SK-N-SH (cell line): ENCODE measurements at regions not wholly inside any gene's neighbourhood (a gene's known extent, or its start where the extent isn't known, plus 50 kb on each side); places are given as distances from the start of the nearest gene placed in this dataset.

Experiments
- CTCF ChIA-PET: fragments of 300-600, 350-600 bp; formaldehyde crosslinking; extraction: SDS; loops from one replicate; lab custom pipeline; 2021; lab: Yijun Ruan, JAX
- POLR2A ChIA-PET: fragments of 350-600 bp; sonication (Branson Sonifier 250); formaldehyde crosslinking; extraction: SDS; loops from one replicate; lab custom pipeline; 2020; ENCODE audit warnings: antibody characterized with exemption, inconsistent platforms; lab: Yijun Ruan, JAX
- DNase-seq: peaks from one replicate; pipeline ENCODE4 v3.0.0; 2012
- H2AFZ ChIP-seq: fragments of 200-600 bp; sonication (generic); 2 replicates; pipeline ENCODE4 v1.8.1; 2016; ENCODE audit warnings: antibody characterized with exemption, mild to moderate bottlenecking, low read depth
- H3F3A ChIP-seq: fragments of 200-600 bp; sonication (generic); replicated peaks from 2 replicates; pipeline ENCODE3; 2016; ENCODE audit warnings: antibody characterized with exemption, mild to moderate bottlenecking; ENCODE audit not compliant: insufficient read depth
- H3K27ac ChIP-seq, 2 experiments: fragments of 200-500 bp in 1 of 2; fragments of 200-600 bp in 1 of 2; sonication (Bioruptor generic) in 1 of 2; sonication (generic), shearing (Covaris generic) in 1 of 2; 2 replicates each; pipeline versions ENCODE4 v1.5.1 to v1.6.1; 2014 to 2016; ENCODE audit warnings: low read depth in 2 of 2, inconsistent platforms in 1 of 2, low read length in 1 of 2, mild to moderate bottlenecking in 1 of 2, mixed read lengths in 1 of 2
- H3K27me3 ChIP-seq: fragments of 200-600 bp; sonication (generic), shearing (Covaris generic); 2 replicates; pipeline ENCODE4 v1.6.1; 2016; ENCODE audit warnings: mixed run types; ENCODE audit not compliant: insufficient read depth
- H3K36me3 ChIP-seq, 2 experiments: fragments of 200-500 bp in 1 of 2; fragments of 200-600 bp in 1 of 2; sonication (Bioruptor generic) in 1 of 2; sonication (generic) in 1 of 2; replicated peaks in 1 of 2; 2 replicates each; pipeline versions ENCODE3 to v1.5.1; 2014 to 2016; ENCODE audit warnings: low read length in 1 of 2, mild to moderate bottlenecking in 1 of 2; ENCODE audit not compliant: insufficient read depth in 2 of 2, control insufficient read depth in 1 of 2
- H3K4me1 ChIP-seq, 2 experiments: fragments of 200-500 bp in 1 of 2; fragments of 200-600 bp in 1 of 2; sonication (Bioruptor generic) in 1 of 2; sonication (generic), shearing (Covaris generic) in 1 of 2; 2 replicates each; pipeline versions ENCODE4 v1.5.1 to v1.6.1; 2014 to 2016; ENCODE audit warnings: low read depth in 1 of 2, low read length in 1 of 2, mixed run types in 1 of 2; ENCODE audit not compliant: insufficient read depth in 2 of 2, control insufficient read depth in 1 of 2
- H3K4me2 ChIP-seq: fragments of 200-600 bp; sonication (generic), shearing (Covaris generic); 2 replicates; pipeline ENCODE4 v1.6.1; 2017; ENCODE audit warnings: mixed run types
- H3K4me3 ChIP-seq, 2 experiments: fragments of 200-500 bp in 1 of 2; fragments of 200-600 bp in 1 of 2; sonication (Bioruptor generic) in 1 of 2; sonication (generic), shearing (Covaris generic) in 1 of 2; 2 replicates each; pipeline versions ENCODE4 v1.5.1 to v1.8.1; 2014 to 2016; ENCODE audit warnings: low read depth in 2 of 2, inconsistent platforms in 1 of 2, low read length in 1 of 2, mild to moderate bottlenecking in 1 of 2, mixed read lengths in 1 of 2, moderate library complexity in 1 of 2
- H3K79me2 ChIP-seq: fragments of 200-600 bp; sonication (generic); 2 replicates; pipeline ENCODE4 v1.8.1; 2017; ENCODE audit warnings: mild to moderate bottlenecking; ENCODE audit not compliant: insufficient read depth
- H3K9ac ChIP-seq: fragments of 200-600 bp; sonication (generic); 2 replicates; pipeline ENCODE4 v1.6.1; 2017; ENCODE audit warnings: mixed run types
- H3K9me2 ChIP-seq: fragments of 200-600 bp; sonication (generic); 2 replicates; pipeline ENCODE4 v1.6.1; 2017; ENCODE audit warnings: mixed run types
- H3K9me3 ChIP-seq: fragments of 200-600 bp; sonication (generic); 2 replicates; pipeline ENCODE4 v1.6.1; 2017; ENCODE audit warnings: mixed run types, mild to moderate bottlenecking, moderate library complexity
- H4K20me1 ChIP-seq: fragments of 200-600 bp; sonication (generic); 2 replicates; pipeline ENCODE4 v1.6.1; 2017; ENCODE audit warnings: mild to moderate bottlenecking, mixed run types; ENCODE audit not compliant: insufficient read depth
- CHD2 ChIP-seq: fragments of 150-350 bp; IDR thresholded peaks from 2 replicates; pipeline ENCODE4 v1.6.1; 2018; ENCODE audit warnings: low read length; ENCODE audit not compliant: partially characterized antibody
- EZH2phosphoT487 ChIP-seq: fragments of 200-600 bp; sonication (generic); IDR thresholded peaks from 2 replicates; pipeline ENCODE4 v1.6.1; 2017; ENCODE audit warnings: low read depth, mixed run types, mild to moderate bottlenecking, antibody characterized with exemption, moderate library complexity, borderline replicate concordance
- FOXJ3 ChIP-seq: sonication (generic); formaldehyde crosslinking; IDR thresholded peaks from 2 replicates; pipeline ENCODE4 v1.5.1; 2020; ENCODE audit warnings: mild to moderate bottlenecking, missing genetic modification reagents
- MEF2A ChIP-seq: IDR thresholded peaks from 2 replicates; pipeline ENCODE4 v1.4.0; 2012; ENCODE audit warnings: low read depth, borderline replicate concordance
- NFIC ChIP-seq: IDR thresholded peaks from 2 replicates; pipeline ENCODE4 v1.4.0; 2012; ENCODE audit warnings: borderline replicate concordance
- NRF1 ChIP-seq: IDR thresholded peaks from 2 replicates; pipeline ENCODE4 v1.6.1; 2012; ENCODE audit warnings: low read depth, mild to moderate bottlenecking, low read length
- SIN3A ChIP-seq: IDR thresholded peaks from 2 replicates; pipeline ENCODE4 v1.6.1; 2012; ENCODE audit warnings: low read depth, mild to moderate bottlenecking, low read length, moderate library complexity, borderline replicate concordance
- SMC3 ChIP-seq: IDR thresholded peaks from 2 replicates; pipeline ENCODE4 v1.6.1; 2012; ENCODE audit warnings: low read depth, low read length, improper control_type of control experiment
- TCF12 ChIP-seq: IDR thresholded peaks from 2 replicates; pipeline ENCODE4 v1.4.0; 2012
- WGBS: methylation state at CpG from one replicate; pipeline ENCODE4 v1.1.6; 2017; ENCODE audit warnings: low lambda C conversion rate; 5-methylcytosine and 5-hydroxymethylcytosine counted together
- TF ChIP-seq, protein P1 (sequence below): fragments of 150-350 bp; IDR thresholded peaks from 2 replicates; pipeline ENCODE4 v1.6.1; 2017; ENCODE audit warnings: antibody characterized with exemption, low read length, low read depth, borderline replicate concordance
- TF ChIP-seq, protein P2 (sequence below): fragments of 200-600 bp; sonication (generic); IDR thresholded peaks from 2 replicates; pipeline ENCODE4 v1.6.1; 2017; ENCODE audit warnings: antibody characterized with exemption, mild to moderate bottlenecking, moderate library complexity
- TF ChIP-seq, protein P3 (sequence below): IDR thresholded peaks from 2 replicates; pipeline ENCODE4 v1.6.1; 2012; ENCODE audit warnings: mild to moderate bottlenecking, low read depth, low read length, moderate library complexity

DNA sequence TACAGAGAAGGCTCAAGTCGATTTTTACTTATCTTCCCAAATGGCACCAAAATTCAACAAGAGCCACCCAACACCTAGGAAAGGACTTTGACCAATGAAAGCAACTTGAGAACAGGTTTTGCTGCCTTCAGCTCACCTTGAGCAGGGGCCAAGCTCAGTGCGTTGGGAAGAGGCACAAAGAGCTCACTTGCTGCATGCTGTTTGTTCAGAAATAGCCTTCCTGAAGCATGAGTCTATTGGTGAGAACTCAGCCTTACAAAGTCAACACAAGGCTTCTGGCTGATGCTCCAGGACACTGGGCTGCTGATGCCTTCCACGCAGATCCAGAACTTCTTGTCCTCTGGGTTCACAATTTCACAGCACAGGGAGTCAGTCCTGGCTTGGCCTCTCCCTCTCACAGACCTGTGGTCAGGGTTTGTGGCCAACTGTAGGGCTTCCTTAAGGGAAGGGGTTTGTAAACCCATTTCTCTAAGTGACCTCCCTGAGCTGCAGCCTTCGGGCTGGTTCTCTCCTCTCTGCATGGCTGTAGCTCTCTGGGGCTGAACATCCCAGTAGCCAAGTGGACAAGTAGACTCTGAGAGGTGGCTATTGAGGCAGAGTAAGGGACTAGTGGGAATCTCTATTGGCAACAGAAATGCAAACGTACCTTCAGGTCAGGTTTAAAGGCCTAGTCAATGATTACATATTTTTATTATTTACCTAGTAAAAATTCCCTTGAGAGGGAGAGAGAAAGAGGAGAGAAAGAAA is 124.7 kb upstream of the GATA6 start:
- 4% methylated on average over 5 of the region's 5 CpGs for WGBS
- ChIA-PET CTCF (no interaction called here), POLR2A (no interaction called here)
- peaks cover 66% of the 10 kb centered on the region; the same call in 1 of the 2 replicates for H3K27me3 ChIP-seq
- no peak for DNase-seq
- no peaks in the 10 kb centered on the region for H3K79me2 ChIP-seq
- H3K9me2 ChIP-seq: no peaks in the 10 kb centered on the region
- H3K36me3 ChIP-seq: no peaks in the 10 kb centered on the region
- no peaks in the 10 kb centered on the region for H3F3A ChIP-seq
- H3K27ac ChIP-seq: no peak overlapping the region
- no peaks in the 10 kb centered on the region for H4K20me1 ChIP-seq
- no peak overlapping the region for H3K4me2 ChIP-seq
- H3K4me3 ChIP-seq: no peak overlapping the region
- H3K9me3 ChIP-seq: no peaks in the 10 kb centered on the region
- TF ChIP-seq SIN3A (no peak), MEF2A (no peak), FOXJ3 (CRISPR knock-in tag) (no peak), EZH2phosphoT487 (no peak), NFIC (no peak), TCF12 (no peak), CHD2 (no peak), SMC3 (no peak), NRF1 (no peak)
- TF ChIP-seq, protein P1, sequence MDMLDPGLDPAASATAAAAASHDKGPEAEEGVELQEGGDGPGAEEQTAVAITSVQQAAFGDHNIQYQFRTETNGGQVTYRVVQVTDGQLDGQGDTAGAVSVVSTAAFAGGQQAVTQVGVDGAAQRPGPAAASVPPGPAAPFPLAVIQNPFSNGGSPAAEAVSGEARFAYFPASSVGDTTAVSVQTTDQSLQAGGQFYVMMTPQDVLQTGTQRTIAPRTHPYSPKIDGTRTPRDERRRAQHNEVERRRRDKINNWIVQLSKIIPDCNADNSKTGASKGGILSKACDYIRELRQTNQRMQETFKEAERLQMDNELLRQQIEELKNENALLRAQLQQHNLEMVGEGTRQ: no peak
- TF ChIP-seq, protein P2, sequence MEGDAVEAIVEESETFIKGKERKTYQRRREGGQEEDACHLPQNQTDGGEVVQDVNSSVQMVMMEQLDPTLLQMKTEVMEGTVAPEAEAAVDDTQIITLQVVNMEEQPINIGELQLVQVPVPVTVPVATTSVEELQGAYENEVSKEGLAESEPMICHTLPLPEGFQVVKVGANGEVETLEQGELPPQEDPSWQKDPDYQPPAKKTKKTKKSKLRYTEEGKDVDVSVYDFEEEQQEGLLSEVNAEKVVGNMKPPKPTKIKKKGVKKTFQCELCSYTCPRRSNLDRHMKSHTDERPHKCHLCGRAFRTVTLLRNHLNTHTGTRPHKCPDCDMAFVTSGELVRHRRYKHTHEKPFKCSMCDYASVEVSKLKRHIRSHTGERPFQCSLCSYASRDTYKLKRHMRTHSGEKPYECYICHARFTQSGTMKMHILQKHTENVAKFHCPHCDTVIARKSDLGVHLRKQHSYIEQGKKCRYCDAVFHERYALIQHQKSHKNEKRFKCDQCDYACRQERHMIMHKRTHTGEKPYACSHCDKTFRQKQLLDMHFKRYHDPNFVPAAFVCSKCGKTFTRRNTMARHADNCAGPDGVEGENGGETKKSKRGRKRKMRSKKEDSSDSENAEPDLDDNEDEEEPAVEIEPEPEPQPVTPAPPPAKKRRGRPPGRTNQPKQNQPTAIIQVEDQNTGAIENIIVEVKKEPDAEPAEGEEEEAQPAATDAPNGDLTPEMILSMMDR: no peak
- TF ChIP-seq, protein P3, sequence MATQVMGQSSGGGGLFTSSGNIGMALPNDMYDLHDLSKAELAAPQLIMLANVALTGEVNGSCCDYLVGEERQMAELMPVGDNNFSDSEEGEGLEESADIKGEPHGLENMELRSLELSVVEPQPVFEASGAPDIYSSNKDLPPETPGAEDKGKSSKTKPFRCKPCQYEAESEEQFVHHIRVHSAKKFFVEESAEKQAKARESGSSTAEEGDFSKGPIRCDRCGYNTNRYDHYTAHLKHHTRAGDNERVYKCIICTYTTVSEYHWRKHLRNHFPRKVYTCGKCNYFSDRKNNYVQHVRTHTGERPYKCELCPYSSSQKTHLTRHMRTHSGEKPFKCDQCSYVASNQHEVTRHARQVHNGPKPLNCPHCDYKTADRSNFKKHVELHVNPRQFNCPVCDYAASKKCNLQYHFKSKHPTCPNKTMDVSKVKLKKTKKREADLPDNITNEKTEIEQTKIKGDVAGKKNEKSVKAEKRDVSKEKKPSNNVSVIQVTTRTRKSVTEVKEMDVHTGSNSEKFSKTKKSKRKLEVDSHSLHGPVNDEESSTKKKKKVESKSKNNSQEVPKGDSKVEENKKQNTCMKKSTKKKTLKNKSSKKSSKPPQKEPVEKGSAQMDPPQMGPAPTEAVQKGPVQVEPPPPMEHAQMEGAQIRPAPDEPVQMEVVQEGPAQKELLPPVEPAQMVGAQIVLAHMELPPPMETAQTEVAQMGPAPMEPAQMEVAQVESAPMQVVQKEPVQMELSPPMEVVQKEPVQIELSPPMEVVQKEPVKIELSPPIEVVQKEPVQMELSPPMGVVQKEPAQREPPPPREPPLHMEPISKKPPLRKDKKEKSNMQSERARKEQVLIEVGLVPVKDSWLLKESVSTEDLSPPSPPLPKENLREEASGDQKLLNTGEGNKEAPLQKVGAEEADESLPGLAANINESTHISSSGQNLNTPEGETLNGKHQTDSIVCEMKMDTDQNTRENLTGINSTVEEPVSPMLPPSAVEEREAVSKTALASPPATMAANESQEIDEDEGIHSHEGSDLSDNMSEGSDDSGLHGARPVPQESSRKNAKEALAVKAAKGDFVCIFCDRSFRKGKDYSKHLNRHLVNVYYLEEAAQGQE: no peak
- H3K4me1 ChIP-seq: no peaks in the 10 kb centered on the region
- H3K9ac ChIP-seq: no peak overlapping the region
- no peak overlapping the region for H2AFZ ChIP-seq
